ENCODE measurements at regions not wholly inside any gene's neighbourhood (a gene's known extent, or its start where the extent isn't known, plus 50 kb on each side); places are given as distances from the start of the nearest gene placed in this dataset.

DNA sequence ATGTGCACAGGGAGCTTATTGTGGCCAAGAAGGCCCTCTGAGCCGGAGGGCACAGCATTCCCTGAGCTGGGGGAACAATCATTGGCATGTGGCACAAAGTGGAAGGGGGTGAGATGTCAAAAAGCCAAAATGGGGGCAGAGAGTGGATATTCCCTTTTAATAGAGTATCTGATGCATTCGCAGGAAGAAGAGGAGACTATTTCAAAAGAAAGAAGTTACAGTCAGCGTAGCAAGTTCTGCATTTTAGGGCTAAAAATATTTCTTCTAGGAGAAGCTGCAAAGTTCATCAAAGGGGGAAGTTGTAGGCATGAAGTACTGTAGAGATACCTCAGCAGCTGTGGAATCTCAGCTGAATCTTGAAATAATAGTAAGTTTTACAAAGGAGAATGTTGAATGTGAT, 136.0 kb upstream of the WDR11 start:
- no peak for TF ChIP-seq SUZ12 (IDR thresholded peaks at IDR 0.05; ENCODE audit: extremely low read depth, insufficient read depth, insufficient read length)
- no peak for TF ChIP-seq ZNF274 (IDR thresholded peaks at IDR 0.05; ENCODE audit: low read depth, low read length)

Measured in NT2/D1 (cell line).